HL-60 (cell line): ENCODE measurements at regions not wholly inside any gene's neighbourhood (a gene's known extent, or its start where the extent isn't known, plus 50 kb on each side); places are given as distances from the start of the nearest gene placed in this dataset.

Experiments used
- DNase-seq, 2 experiments: peaks; one replicate each; pipeline ENCODE4 v3.0.0-alpha.2; 2010 to 2020; ENCODE audit warnings: low read depth in 1 of 2, low spot score in 1 of 2
- H3K27ac ChIP-seq: fragments of 250-450 bp; sonication (Bioruptor Pico); replicated peaks from 2 replicates; pipeline ENCODE4 v1.5.1; 2020; ENCODE audit warnings: mild to moderate bottlenecking, moderate library complexity
- H3K27me3 ChIP-seq: fragments of 250-450 bp; sonication (Bioruptor Pico); 2 replicates; pipeline ENCODE4 v1.5.1; 2021; ENCODE audit warnings: mild to moderate bottlenecking, moderate library complexity; ENCODE audit not compliant: insufficient read depth, poor library complexity, severe bottlenecking
- H3K4me3 ChIP-seq: replicated peaks from 2 replicates; pipeline ENCODE4 v1.5.1; 2011; ENCODE audit warnings: mild to moderate bottlenecking, control low read depth, low read length; ENCODE audit not compliant: insufficient read depth
- CTCF ChIP-seq: IDR thresholded peaks from one replicate; pipeline ENCODE4 v1.5.1; 2011; ENCODE audit warnings: low read length, control low read depth, inconsistent platforms; ENCODE audit not compliant: insufficient read depth
- GABPA ChIP-seq: IDR thresholded peaks from 2 replicates; pipeline ENCODE4 v1.6.1; 2012; ENCODE audit warnings: low read depth
- POLR2AphosphoS5 ChIP-seq: IDR thresholded peaks from 2 replicates; pipeline ENCODE4 v1.6.1; 2012; ENCODE audit warnings: low read depth
- REST ChIP-seq: IDR thresholded peaks from 2 replicates; pipeline ENCODE4 v1.6.1; 2012; ENCODE audit warnings: low read depth; ENCODE audit not compliant: insufficient replicate concordance
- SPI1 ChIP-seq: IDR thresholded peaks from 2 replicates; pipeline ENCODE4 v1.6.1; 2012; ENCODE audit warnings: low read depth, mild to moderate bottlenecking, borderline replicate concordance

GRCh38 chr10:21336476-21337170, 188.9 kb downstream of the SKIDA1 start:
- TF ChIP-seq SPI1 (no peak), REST (no peak), CTCF (no peak), GABPA (no peak), POLR2AphosphoS5 (no peak)
- no peak for DNase-seq
- Histone ChIP-seq H3K27me3 (no peaks in the 10 kb centered on the region), H3K27ac (no peak overlapping the region), H3K4me3 (no peak overlapping the region)

GRCh38 chr10:21334891-21335696, 190.4 kb downstream of the SKIDA1 start:
- Histone ChIP-seq H3K4me3 (no peak overlapping the region), H3K27me3 (no peaks in the 10 kb centered on the region), H3K27ac (no peak overlapping the region)
- no peak for DNase-seq
- TF ChIP-seq CTCF: no peak
- TF ChIP-seq SPI1: no peak
- TF ChIP-seq POLR2AphosphoS5: no peak
- TF ChIP-seq REST: no peak
- no peak for TF ChIP-seq GABPA

GRCh38 chr10:21330628-21331020, 194.9 kb downstream of the SKIDA1 start:
- Histone ChIP-seq H3K27me3 (no peaks in the 10 kb centered on the region), H3K27ac (no peak overlapping the region), H3K4me3 (no peak overlapping the region)
- TF ChIP-seq SPI1: no peak
- TF ChIP-seq REST: no peak
- TF ChIP-seq GABPA: no peak
- no peak for TF ChIP-seq POLR2AphosphoS5
- TF ChIP-seq CTCF: no peak
- DNase-seq: no peak
